ENCODE measurements at regions not wholly inside any gene's neighbourhood (a gene's known extent, or its start where the extent isn't known, plus 50 kb on each side); places are given as distances from the start of the nearest gene placed in this dataset.

DNA sequence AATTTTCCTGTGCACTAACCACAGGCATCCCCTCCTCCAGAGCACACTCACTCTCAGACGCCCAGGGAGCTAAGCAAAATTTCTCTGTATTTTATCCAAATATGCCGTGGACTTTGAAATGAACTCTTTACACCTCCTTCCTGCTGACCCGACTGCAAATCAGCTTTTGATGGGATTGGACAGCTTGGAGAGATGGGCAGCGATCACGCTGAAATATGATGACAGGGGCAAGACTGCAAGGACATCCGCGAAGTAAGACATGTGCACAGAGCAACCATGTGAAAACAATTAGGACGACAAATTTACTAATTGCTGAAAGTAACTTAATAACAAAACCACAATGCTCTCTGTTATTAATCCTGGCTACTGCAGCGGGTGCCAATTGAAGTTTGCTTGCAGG is 64.6 kb upstream of the CLDN14 start:
- Histone ChIP-seq H3K36me3 (ENCODE audit: control insufficient read depth in 2 of 2, extremely low read depth in 1 of 2, insufficient read depth in 2 of 2, low read length in 2 of 2) (no peaks in the 10 kb centered on the region), H3K27me3 (ENCODE audit: control insufficient read depth, extremely low read depth, insufficient read depth, low read length) (peaks cover 43% of the 10 kb centered on the region)

DNA sequence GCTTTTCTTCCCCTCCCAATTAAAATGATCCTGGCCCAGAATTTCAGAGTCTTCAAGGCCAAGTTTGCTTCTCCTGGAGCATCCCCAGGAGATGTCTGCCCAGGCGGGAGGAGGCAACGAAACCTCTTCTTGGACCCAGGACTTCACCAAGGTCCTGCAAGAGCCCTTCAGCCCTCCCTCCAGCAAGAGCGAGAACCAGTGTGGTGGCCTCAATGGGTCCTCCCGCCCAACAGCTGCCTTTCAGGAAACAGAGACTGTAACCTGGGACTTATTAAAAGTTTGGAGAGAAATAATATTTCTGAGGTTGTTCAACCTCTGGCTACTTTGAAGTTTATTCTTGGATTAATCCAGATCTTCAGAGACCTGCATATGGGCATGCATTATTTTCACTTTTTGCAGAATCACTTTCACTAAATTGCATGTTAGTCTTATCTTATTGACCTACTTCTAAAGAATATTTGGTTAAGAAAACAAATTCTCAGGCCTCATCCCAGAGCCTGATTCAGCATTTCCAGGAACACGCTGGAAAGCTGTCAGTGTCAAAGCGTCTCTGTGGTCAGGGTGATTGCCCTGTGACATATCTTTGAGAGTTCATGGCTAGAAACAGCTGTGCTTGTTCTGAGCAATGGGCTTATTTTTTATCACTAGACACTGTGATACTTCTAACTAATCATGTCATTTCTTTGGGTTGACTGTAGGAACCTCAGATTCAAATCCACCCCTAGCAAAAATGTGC is 66.0 kb upstream of the CLDN14 start:
- Histone ChIP-seq H3K9me3 (ENCODE audit: control insufficient read depth, low read depth, low read length) (no peaks in the 10 kb centered on the region), H3K4me2 (ENCODE audit: control insufficient read depth, extremely low read depth, insufficient read depth, low read depth, low read length) (no peak overlapping the region), H3K36me3 (ENCODE audit: control insufficient read depth in 2 of 2, extremely low read depth in 1 of 2, insufficient read depth in 2 of 2, low read length in 2 of 2) (no peaks in the 10 kb centered on the region), H3K27me3 (ENCODE audit: control insufficient read depth, extremely low read depth, insufficient read depth, low read length) (peaks cover 48% of the 10 kb centered on the region), H3K9me1 (ENCODE audit: control insufficient read depth, extremely low read depth, insufficient read depth, low read length) (no peaks in the 10 kb centered on the region), H3K4me3 (ENCODE audit: control insufficient read depth in 2 of 3, extremely low read depth in 1 of 3, insufficient read depth in 2 of 3, low read depth in 1 of 3, low read length in 3 of 3) (no peak overlapping the region), H3K79me2 (ENCODE audit: control insufficient read depth, insufficient read depth, low read length) (no peaks in the 10 kb centered on the region), H2AFZ (ENCODE audit: control insufficient read depth, low read length) (no peak overlapping the region), H3K27ac (ENCODE audit: control insufficient read depth, insufficient read depth, low read length) (no peak overlapping the region), H3K4me1 (ENCODE audit: control insufficient read depth, extremely low read depth, insufficient read depth, low read length) (no peaks in the 10 kb centered on the region), H4K20me1 (ENCODE audit: control insufficient read depth, extremely low read depth, insufficient read depth, low read length) (no peaks in the 10 kb centered on the region), H3K9ac (ENCODE audit: control insufficient read depth, extremely low read depth, insufficient read depth, low read length) (no peak overlapping the region)
- DNase-seq (ENCODE audit: low read depth, low spot score) (no peak), FAIRE-seq (no peak)
- dilution Hi-C loops (cut with MboI; ENCODE audit: extremely low pct_ligation_motif_present, low sequenced_read_pairs): no loop called here
- TF ChIP-seq, protein P1, sequence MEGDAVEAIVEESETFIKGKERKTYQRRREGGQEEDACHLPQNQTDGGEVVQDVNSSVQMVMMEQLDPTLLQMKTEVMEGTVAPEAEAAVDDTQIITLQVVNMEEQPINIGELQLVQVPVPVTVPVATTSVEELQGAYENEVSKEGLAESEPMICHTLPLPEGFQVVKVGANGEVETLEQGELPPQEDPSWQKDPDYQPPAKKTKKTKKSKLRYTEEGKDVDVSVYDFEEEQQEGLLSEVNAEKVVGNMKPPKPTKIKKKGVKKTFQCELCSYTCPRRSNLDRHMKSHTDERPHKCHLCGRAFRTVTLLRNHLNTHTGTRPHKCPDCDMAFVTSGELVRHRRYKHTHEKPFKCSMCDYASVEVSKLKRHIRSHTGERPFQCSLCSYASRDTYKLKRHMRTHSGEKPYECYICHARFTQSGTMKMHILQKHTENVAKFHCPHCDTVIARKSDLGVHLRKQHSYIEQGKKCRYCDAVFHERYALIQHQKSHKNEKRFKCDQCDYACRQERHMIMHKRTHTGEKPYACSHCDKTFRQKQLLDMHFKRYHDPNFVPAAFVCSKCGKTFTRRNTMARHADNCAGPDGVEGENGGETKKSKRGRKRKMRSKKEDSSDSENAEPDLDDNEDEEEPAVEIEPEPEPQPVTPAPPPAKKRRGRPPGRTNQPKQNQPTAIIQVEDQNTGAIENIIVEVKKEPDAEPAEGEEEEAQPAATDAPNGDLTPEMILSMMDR (optimal IDR thresholded peaks at IDR 0.05 in 1 of 3, IDR thresholded peaks at IDR 0.05 in 1 of 3, conservative IDR thresholded peaks at IDR 0.05 in 1 of 3; ENCODE audit: extremely low read depth in 1 of 3, insufficient read depth in 2 of 3, low read length in 3 of 3): no peak
- no peak for TF ChIP-seq EZH2 (IDR thresholded peaks at IDR 0.05; ENCODE audit: low read length)

More for the DNA sequence above, 64.6 kb upstream of the CLDN14 start:
- DNase-seq (ENCODE audit: low read depth, low spot score) (no peak), FAIRE-seq (no peak)
- dilution Hi-C loops (cut with MboI; ENCODE audit: extremely low pct_ligation_motif_present, low sequenced_read_pairs): no loop called here
- Histone ChIP-seq H3K79me2 (ENCODE audit: control insufficient read depth, insufficient read depth, low read length) (no peaks in the 10 kb centered on the region), H3K27ac (ENCODE audit: control insufficient read depth, insufficient read depth, low read length) (no peak overlapping the region), H3K9me1 (ENCODE audit: control insufficient read depth, extremely low read depth, insufficient read depth, low read length) (no peaks in the 10 kb centered on the region), H3K4me2 (ENCODE audit: control insufficient read depth, extremely low read depth, insufficient read depth, low read depth, low read length) (no peak overlapping the region), H3K9me3 (ENCODE audit: control insufficient read depth, low read depth, low read length) (no peaks in the 10 kb centered on the region), H3K4me1 (ENCODE audit: control insufficient read depth, extremely low read depth, insufficient read depth, low read length) (no peaks in the 10 kb centered on the region), H3K9ac (ENCODE audit: control insufficient read depth, extremely low read depth, insufficient read depth, low read length) (no peak overlapping the region), H3K4me3 (ENCODE audit: control insufficient read depth in 2 of 3, extremely low read depth in 1 of 3, insufficient read depth in 2 of 3, low read depth in 1 of 3, low read length in 3 of 3) (no peak overlapping the region), H4K20me1 (ENCODE audit: control insufficient read depth, extremely low read depth, insufficient read depth, low read length) (no peaks in the 10 kb centered on the region), H2AFZ (ENCODE audit: control insufficient read depth, low read length) (no peak overlapping the region)
- TF ChIP-seq, protein P1 (optimal IDR thresholded peaks at IDR 0.05 in 1 of 3, IDR thresholded peaks at IDR 0.05 in 1 of 3, conservative IDR thresholded peaks at IDR 0.05 in 1 of 3; ENCODE audit: extremely low read depth in 1 of 3, insufficient read depth in 2 of 3, low read length in 3 of 3): no peak
- TF ChIP-seq EZH2 (IDR thresholded peaks at IDR 0.05; ENCODE audit: low read length): peak; percentile 21

Data from keratinocyte (primary cell).